Stimulated activated CD8-positive, alpha-beta memory T cell treated with anti-CD3 and anti-CD28 coated beads, Interleukin-4, amount 100 ng/mL, for 24 hours (primary cell): ENCODE measurements at regions not wholly inside any gene's neighbourhood (a gene's known extent, or its start where the extent isn't known, plus 50 kb on each side); places are given as distances from the start of the nearest gene placed in this dataset.

ENCODE experiments used
- DNase-seq: peaks from one replicate; pipeline ENCODE4 v3.0.0-alpha.2; 2020; ENCODE audit warnings: low read depth

- DNase-seq: no peak
These were observed 100.6 kb upstream of the KCNJ15 start for GRCh38 chr21:38156200-38156599.

DNA sequence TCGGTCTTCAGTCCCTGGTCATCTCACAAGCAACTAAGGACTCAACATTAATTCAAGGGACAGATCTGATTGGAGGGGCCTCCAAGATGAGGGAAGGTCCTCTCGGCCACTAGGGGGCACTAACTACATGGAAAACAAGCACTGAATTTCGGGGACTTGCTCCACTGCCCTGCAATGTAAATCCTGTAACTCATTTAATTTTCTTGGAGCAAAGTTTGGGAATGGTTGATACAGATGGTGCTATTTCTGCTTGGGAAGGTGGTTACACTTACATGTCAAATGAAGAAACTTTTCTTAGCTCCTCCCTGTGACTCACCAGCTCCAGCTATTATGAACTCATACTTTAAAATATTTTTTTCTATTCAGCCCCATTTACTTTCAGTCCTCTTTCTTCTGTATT is 97.4 kb upstream of the KCNJ15 start:
- DNase-seq: peak; percentile 22

GRCh38 chr21:38165466-38166172 is 91.2 kb upstream of the KCNJ15 start:
- DNase-seq: no peak

- DNase-seq: no peak
These were observed 90.6 kb upstream of the KCNJ15 start for GRCh38 chr21:38166173-38166535.

DNA sequence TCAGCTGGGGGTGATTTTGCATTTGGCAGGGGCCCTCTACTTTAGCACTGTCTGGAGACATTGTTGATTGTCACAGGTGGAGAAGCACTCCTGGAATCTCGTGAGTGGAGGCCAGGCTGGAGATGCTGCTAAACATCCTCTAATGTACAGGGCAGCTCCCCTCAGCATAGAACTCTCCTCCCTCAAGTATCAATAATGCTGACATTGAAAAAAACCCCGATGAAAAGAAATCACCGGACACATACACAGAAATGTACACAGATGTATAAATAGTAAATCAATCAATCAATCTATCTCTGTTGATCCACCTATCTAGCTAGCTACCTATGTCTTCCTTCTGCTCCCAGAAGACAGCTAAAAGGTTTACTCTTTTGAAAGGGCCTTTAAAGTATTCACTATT is 89.4 kb upstream of the KCNJ15 start:
- no peak for DNase-seq

DNA sequence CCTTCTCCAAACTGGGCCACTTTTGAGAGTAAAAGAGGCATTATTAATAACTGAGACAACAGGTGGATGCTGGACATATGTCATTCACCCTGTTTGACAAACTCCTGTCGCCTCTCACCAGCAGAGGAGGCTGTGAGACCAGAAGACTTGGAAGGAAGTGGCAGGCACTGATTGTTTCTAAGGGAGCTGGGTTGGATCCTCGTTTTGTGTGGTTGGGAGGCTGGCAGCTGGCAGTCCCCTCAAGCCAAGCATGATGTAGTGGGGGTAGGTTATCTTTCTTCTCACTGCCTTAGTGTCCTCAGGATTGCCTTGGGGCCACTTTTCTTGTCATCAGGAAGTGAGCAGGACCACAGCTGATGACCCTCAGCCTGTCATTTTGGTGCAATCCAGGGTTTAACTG is 86.5 kb upstream of the KCNJ15 start:
- DNase-seq: no peak

GRCh38 chr21:38170704-38171682 is 85.8 kb upstream of the KCNJ15 start:
- DNase-seq: no peak

DNA sequence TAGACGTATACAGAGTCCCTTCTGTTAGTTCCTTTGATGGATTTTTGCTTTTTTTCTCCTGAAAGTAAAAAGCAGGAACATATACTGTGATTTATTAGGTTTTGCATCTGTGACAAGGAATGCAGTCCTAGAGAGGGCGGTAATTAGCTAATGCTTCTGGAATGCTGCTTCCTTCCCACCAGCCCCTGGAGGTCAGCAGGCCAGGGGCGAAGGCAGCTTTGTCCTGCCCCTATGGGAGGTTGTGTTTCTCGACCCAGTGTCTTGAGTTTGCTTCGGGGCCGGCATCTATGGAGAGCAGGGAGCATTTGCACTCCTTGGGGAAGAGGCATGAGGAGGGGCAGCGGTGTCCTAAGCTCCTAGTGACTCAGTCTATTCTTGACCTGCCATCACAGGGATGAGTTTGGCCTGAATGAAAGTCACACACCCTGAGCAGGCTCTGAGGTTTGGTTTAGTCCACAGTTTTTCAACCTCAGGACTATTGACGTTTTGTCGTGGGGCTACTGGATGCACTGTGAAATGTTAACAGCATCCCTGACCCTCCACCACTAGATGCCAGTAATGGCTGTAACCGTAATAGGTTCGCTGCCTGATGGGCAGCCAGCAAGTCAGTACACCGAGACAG is 85.0 kb upstream of the KCNJ15 start:
- DNase-seq: no peak

- DNase-seq: no peak
These were observed 83.3 kb upstream of the KCNJ15 start for GRCh38 chr21:38173276-38174035.

GRCh38 chr21:38175306-38175705 is 81.5 kb upstream of the KCNJ15 start:
- DNase-seq: no peak

DNA sequence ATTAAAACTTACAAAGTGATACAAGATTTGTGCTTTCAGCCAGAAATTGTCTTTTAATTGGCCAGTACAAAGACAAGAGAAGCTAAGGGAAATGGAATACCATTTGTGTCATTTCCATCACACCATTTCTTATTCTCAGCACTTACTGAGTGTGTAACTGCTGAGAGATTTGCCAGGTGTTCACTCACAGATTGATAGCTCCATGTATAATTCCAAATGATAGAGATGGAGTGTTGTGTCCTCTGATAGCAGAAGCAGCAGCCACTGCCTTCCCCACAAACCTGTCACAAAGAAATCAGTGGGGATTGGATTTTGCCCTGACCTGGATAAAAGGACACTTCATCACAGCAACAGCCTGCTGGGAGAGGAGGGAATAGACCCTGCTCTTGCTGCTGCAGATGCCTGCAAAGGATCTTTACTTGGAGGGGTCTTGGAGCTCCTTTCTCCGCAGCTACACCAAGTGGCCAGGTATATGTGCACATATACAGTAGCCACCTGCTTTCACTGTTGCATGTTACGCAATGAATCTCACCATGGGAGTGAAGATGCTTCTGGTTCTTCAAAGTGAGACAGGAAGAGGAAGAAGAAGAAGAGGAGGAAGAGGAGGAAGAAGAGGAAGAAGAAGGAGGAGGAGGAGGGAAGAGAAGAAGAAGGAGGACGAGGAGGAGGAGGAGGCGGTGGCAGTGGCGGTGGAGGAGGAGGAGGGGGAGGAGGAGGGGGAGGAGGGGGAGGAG is 78.7 kb upstream of the KCNJ15 start:
- DNase-seq: no peak

DNA sequence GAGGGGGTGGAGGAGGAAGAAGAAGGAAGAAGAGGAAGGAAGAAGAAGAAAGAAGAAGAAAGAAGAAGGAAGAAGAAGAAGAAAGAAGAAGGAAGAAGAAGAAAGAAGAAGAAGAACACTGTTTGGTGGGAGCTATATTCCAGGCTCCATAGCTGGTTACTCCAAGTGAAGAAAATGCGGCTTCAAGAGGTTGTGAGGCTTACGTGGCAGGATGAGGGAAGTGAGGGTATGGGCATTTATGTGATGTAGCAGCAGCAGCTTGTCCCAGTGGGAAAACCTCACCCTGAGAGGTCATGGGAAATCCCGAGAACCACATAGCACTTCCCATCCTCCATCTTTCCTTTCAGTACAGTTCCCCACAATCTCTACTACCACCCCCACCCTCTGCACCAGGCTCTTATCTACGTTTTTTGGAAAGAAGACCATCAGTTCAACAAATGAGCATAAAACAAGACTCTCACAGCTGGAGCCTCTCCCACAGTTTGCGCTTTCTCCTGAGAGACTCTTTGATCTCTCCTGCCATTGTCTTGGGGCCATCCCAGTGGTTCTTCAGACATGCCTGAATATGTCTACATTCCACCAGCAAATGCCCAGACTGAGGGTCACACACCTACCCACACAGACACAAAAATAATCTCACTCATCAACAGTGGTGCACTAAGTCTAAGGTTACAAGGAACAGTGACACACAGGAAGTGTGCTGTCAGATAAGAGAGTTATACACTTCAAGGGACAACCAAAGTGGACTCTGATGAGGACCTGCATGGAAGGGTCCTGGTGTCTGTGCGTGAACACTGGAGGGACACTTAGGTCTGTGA is 77.9 kb upstream of the KCNJ15 start:
- DNase-seq: no peak

- DNase-seq: no peak
These were observed 77.3 kb upstream of the KCNJ15 start for GRCh38 chr21:38179511-38179910.

- DNase-seq: no peak
These were observed 75.7 kb upstream of the KCNJ15 start for GRCh38 chr21:38181096-38181495.

GRCh38 chr21:38182370-38182985 is 74.3 kb upstream of the KCNJ15 start:
- DNase-seq: no peak

DNA sequence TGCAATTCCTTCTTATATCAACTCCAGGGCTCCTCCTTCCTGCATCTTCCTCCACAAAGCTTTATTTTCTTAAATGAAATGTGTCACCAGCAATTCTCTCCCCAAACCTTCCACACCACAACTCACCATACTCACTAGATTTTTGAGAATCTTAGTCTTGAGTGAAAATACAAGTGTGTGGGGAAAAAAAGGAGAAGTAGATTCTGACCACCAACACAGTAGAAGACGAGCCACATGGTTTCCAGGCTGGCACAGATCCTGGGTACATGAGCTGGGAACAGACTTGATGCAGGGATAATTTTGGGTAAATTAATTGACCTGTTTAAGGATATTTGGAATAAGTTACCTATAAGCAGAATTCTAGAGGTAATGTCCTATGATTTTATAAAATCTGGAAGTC is 72.8 kb upstream of the KCNJ15 start:
- DNase-seq: no peak

DNA sequence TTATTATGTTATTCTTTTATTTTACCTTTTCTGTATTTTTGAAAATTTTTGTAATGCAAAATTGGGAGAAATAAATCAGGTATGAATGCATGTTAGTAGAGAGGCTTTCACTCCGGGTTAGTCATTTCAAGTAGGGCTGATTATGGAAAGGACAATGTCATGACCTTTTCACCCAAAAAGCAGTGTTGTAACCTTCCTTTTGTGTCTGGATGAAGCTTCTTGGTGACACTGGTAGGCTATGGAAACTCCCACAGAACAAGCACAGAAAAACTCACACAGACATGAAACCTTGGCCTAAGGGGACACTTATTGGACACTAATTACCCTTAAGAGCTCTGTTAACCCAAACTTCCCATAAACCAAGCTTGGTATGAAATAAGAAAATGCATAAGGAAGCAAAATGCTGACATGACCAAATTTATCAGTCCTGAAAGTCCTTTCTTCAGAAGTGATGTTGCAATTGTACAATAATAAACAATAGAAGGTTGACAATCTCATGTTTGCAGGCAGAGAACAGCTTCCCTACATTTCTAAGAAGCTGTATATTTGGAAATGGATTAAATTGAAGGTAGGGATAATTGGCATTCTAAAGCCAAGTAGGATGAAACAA is 70.0 kb upstream of the KCNJ15 start:
- no peak for DNase-seq

GRCh38 chr21:38188037-38188436 is 68.8 kb upstream of the KCNJ15 start:
- DNase-seq: no peak

- no peak for DNase-seq
These were observed 60.8 kb upstream of the KCNJ15 start for GRCh38 chr21:38196036-38196435.

GRCh38 chr21:38202811-38203210 is 54.0 kb upstream of the KCNJ15 start:
- DNase-seq: no peak
